ENCODE measurements at regions not wholly inside any gene's neighbourhood (a gene's known extent, or its start where the extent isn't known, plus 50 kb on each side); places are given as distances from the start of the nearest gene placed in this dataset.

DNA sequence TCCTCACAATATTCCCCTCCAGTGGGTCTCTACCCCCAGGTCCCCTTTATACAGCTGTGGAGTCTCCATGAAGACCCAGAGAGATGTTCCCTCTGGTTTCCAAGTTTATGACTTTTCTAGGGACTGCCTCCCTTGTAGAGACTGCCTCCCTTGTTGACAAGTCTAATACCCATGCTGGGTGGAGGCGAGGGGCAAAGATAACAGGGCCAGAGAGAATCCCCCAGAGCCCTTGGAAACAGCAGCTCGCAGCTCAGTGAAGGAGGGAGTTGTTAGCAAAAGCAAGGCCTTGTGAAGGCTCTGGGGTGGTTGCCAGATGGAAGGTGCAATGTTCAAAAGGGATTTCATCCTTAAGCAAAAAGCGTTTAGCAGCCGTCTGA, 75.0 kb upstream of the GATA6 start:
- no peak overlapping the region for H3K14ac ChIP-seq (ENCODE audit: insufficient read depth, low read length)
- H3K9ac ChIP-seq (ENCODE audit: extremely low read depth, insufficient read length, low read length): no peak overlapping the region
- H2BK20ac ChIP-seq (ENCODE audit: low read depth, low read length, poor library complexity, severe bottlenecking): no peak overlapping the region
- H3K27ac ChIP-seq (ENCODE audit: insufficient read length, low read depth, low read length): no peak overlapping the region
- no peak overlapping the region for H4K91ac ChIP-seq (ENCODE audit: insufficient read length, low read depth, low read length)
- no peaks in the 10 kb centered on the region for H3K23me2 ChIP-seq (ENCODE audit: insufficient read length, low read depth, low read length, poor library complexity, severe bottlenecking)
- no peak overlapping the region for H3K18ac ChIP-seq (ENCODE audit: insufficient read length, low read depth, low read length)
- no CpG with 5 or more reads among the region's 4 CpGs for WGBS (ENCODE audit: extremely low coverage, insufficient read length, low lambda C conversion rate)
- no peak overlapping the region for H3K23ac ChIP-seq (ENCODE audit: insufficient read length, low read depth, low read length)
- Mint-ChIP-seq H3K4me1 (no peaks in the 10 kb centered on the region; a peak in 1 of 4 replicates), H3K36me3 (ENCODE audit: insufficient read depth in 1 of 3, low read depth in 3 of 3) (no peaks in the 10 kb centered on the region), H3K27me3 (ENCODE audit: low read depth) (peaks cover 10% of the 10 kb centered on the region), H3K27ac (no peak overlapping the region; a peak in 1 of 7 replicates), H3K9me3 (no peaks in the 10 kb centered on the region), H3K4me3 (no peak overlapping the region)
- no peak overlapping the region for H4K5ac ChIP-seq (ENCODE audit: insufficient read length, low read depth, low read length)
- no peak overlapping the region for H2BK12ac ChIP-seq (ENCODE audit: insufficient read length, low read depth, low read length)
- H2BK5ac ChIP-seq (ENCODE audit: insufficient read length, low read length): no peak overlapping the region
- H3K79me2 ChIP-seq (ENCODE audit: insufficient read depth, low read length): no peaks in the 10 kb centered on the region
- H3T11ph ChIP-seq (ENCODE audit: low read length): no peak overlapping the region
- H3K27me3 ChIP-seq (ENCODE audit: insufficient read depth, low read length): no peaks in the 10 kb centered on the region
- no peak overlapping the region for H2AFZ ChIP-seq (ENCODE audit: low read length)
- no peak overlapping the region for H3K4ac ChIP-seq (ENCODE audit: low read depth, low read length)
- H2BK15ac ChIP-seq (ENCODE audit: low read depth, low read length): no peak overlapping the region
- H3K79me1 ChIP-seq (ENCODE audit: insufficient read depth, low read depth, low read length, poor library complexity, severe bottlenecking): no peaks in the 10 kb centered on the region
- H2BK120ac ChIP-seq (ENCODE audit: low read depth, low read length, poor library complexity, severe bottlenecking): no peak overlapping the region
- no peaks in the 10 kb centered on the region for H4K20me1 ChIP-seq (ENCODE audit: control insufficient read depth, insufficient read depth, insufficient read length)
- H4K8ac ChIP-seq (replicated peaks; ENCODE audit: insufficient read length, low read depth, low read length): no peak overlapping the region
- H3K56ac ChIP-seq (ENCODE audit: insufficient read length, low read depth, low read length): no peak overlapping the region
- no peaks in the 10 kb centered on the region for H3K4me1 ChIP-seq (ENCODE audit: insufficient read depth, low read length)
- DNase-seq: no peak
- H3K9me3 ChIP-seq (ENCODE audit: control insufficient read depth, low read depth, low read length): no peaks in the 10 kb centered on the region
- TF ChIP-seq, protein P1, sequence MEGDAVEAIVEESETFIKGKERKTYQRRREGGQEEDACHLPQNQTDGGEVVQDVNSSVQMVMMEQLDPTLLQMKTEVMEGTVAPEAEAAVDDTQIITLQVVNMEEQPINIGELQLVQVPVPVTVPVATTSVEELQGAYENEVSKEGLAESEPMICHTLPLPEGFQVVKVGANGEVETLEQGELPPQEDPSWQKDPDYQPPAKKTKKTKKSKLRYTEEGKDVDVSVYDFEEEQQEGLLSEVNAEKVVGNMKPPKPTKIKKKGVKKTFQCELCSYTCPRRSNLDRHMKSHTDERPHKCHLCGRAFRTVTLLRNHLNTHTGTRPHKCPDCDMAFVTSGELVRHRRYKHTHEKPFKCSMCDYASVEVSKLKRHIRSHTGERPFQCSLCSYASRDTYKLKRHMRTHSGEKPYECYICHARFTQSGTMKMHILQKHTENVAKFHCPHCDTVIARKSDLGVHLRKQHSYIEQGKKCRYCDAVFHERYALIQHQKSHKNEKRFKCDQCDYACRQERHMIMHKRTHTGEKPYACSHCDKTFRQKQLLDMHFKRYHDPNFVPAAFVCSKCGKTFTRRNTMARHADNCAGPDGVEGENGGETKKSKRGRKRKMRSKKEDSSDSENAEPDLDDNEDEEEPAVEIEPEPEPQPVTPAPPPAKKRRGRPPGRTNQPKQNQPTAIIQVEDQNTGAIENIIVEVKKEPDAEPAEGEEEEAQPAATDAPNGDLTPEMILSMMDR (conservative IDR thresholded peaks at IDR 0.05): no peak
- no peak overlapping the region for H3K4me2 ChIP-seq (ENCODE audit: insufficient read depth, insufficient read length, low read length)
- H2AK5ac ChIP-seq (ENCODE audit: insufficient read length, low read length): no peak overlapping the region

Data from H9 (cell line).